ENCODE measurements at regions not wholly inside any gene's neighbourhood (a gene's known extent, or its start where the extent isn't known, plus 50 kb on each side); places are given as distances from the start of the nearest gene placed in this dataset.
"Not testable (repeated sequence)": the region's sequence is repeated elsewhere in the genome, so short reads cannot be mapped to it uniquely, and the experiment has no call there.

DNA sequence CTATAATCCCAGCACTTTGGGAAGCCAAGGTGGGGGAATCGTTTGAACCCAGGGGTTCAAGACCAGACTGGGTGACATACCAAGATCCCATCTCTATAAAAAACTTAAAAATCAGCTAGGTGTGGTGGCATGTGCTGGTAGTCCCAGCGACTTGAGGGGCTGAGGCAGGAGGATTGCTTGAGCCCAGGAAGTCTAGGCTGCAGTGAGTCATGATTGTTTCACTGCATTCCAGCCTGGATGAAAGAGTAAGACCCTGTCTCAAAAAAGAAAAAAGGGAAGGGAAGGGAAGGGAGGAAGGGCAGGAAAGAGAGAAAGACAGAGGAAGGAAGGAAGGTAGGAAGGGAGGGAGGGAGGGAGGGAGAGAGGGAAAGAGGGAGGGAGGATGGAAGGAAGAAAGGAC lies 133.7 kb upstream of the LRRN1 start:
- CTCF ChIA-PET (ENCODE audit: partially characterized antibody) = no interaction called here
- Mint-ChIP-seq H3K9me3 (peaks cover under 1 to 18% (median 7%) of the 10 kb centered on the region in 8 donors), H3K27ac (no peak overlapping the region), H3K4me3 (no peak overlapping the region), H3K4me1 (peaks cover 0 to 6% (median 2%) of the 10 kb centered on the region in 4 donors), H3K27me3 (peaks cover 1 to 2% of the 10 kb centered on the region in 2 donors), H3K36me3 (peaks cover 0 to 3% of the 10 kb centered on the region in 2 donors)
- Histone ChIP-seq H3K9me3 (ENCODE audit: control insufficient read depth in 1 of 2, low read length in 2 of 2) (no peaks in the 10 kb centered on the region), H3K27ac (ENCODE audit: low read depth, low read length) (no peak overlapping the region), H3K4me3 (ENCODE audit: low read length in 2 of 2) (no peak overlapping the region), H3K36me3 (ENCODE audit: insufficient read depth, low read length) (no peaks in the 10 kb centered on the region), H3K27me3 (ENCODE audit: insufficient read depth, low read length) (no peaks in the 10 kb centered on the region), H3K4me1 (ENCODE audit: insufficient read depth, low read length) (no peaks in the 10 kb centered on the region)
- POLR2A ChIA-PET (ENCODE audit: partially characterized antibody) = no interaction called here
- intact Hi-C loops (cut with micrococcal nuclease) = no loop called here
- DNase-seq = no peak

DNA sequence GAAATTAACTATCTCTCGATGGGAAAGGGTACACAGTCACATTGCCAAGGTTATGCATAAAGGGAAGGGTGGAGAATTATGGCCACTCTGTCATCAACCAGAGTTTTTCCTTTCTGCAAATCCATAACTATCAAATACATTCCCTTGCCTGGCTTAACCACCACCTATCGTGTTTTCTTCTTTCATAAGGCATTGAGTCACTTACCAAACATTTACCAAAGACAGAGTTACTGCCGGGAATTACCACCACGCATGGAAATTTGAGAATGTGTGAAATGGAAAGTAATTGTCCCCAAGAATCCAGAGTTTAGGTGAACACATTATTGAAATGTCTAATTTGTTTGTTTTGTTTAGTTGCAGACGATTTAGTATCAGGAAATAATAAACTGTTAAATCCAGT lies 134.3 kb upstream of the LRRN1 start:
- peaks cover 1 to 2% of the 10 kb centered on the region in 2 donors for H3K27me3 Mint-ChIP-seq
- no peak for DNase-seq
- intact Hi-C loops (cut with micrococcal nuclease) = no loop called here
- Histone ChIP-seq H3K27ac (ENCODE audit: low read depth, low read length) (no peak overlapping the region), H3K27me3 (ENCODE audit: insufficient read depth, low read length) (no peaks in the 10 kb centered on the region), H3K36me3 (ENCODE audit: insufficient read depth, low read length) (no peaks in the 10 kb centered on the region), H3K9me3 (ENCODE audit: control insufficient read depth in 1 of 2, low read length in 2 of 2) (no peaks in the 10 kb centered on the region), H3K4me1 (ENCODE audit: insufficient read depth, low read length) (no peaks in the 10 kb centered on the region), H3K4me3 (ENCODE audit: low read length in 2 of 2) (no peak overlapping the region)
- peaks cover 0 to 15% (median 7%) of the 10 kb centered on the region in 8 donors for H3K9me3 Mint-ChIP-seq
- POLR2A ChIA-PET (ENCODE audit: partially characterized antibody) = no interaction called here
- H3K27ac Mint-ChIP-seq = no peak overlapping the region
- H3K4me3 Mint-ChIP-seq = no peak overlapping the region
- peaks cover 0 to 3% of the 10 kb centered on the region in 2 donors for H3K36me3 Mint-ChIP-seq
- peaks cover 0 to 6% (median 2%) of the 10 kb centered on the region in 4 donors for H3K4me1 Mint-ChIP-seq
- CTCF ChIA-PET (ENCODE audit: partially characterized antibody) = no interaction called here

- POLR2A ChIA-PET (ENCODE audit: partially characterized antibody) = no interaction called here
- CTCF ChIA-PET (ENCODE audit: partially characterized antibody) = no interaction called here
Observed at GRCh38 chr3:3662610-3663009, 136.6 kb upstream of the LRRN1 start.

DNA sequence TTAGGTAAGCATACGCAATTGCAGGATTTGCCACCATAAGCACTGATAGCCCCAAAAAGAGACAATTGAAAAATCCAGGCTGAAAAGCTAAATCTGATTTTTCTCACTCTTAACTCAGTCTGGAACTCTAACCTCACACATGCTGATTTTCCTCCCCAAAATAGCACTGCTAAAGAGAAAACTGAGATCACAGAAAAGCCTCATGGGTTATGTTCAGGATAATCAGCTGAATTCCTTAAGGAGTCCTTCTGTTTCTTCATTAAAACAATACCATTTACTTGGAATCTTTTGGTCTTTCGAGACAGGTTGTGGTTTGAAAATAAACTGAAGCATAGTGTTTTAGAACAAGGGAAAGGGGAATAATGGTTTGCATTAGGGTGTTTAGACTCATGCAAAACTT lies 144.3 kb upstream of the LRRN1 start:
- Mint-ChIP-seq H3K36me3 (no peaks in the 10 kb centered on the region), H3K4me1 (no peaks in the 10 kb centered on the region), H3K4me3 (no peak overlapping the region), H3K27me3 (peaks cover 0 to 2% of the 10 kb centered on the region in 2 donors), H3K9me3 (peaks cover 0 to 6% (median 0%) of the 10 kb centered on the region in 8 donors), H3K27ac (no peak overlapping the region)
- no peak overlapping the region for H3K4me3 ChIP-seq (ENCODE audit: low read length in 2 of 2)
- intact Hi-C loops (cut with micrococcal nuclease) = no loop called here
- H3K9me3 ChIP-seq (ENCODE audit: control insufficient read depth in 1 of 2, low read length in 2 of 2) = no peaks in the 10 kb centered on the region
- no peaks in the 10 kb centered on the region for H3K4me1 ChIP-seq (ENCODE audit: insufficient read depth, low read length)
- H3K27ac ChIP-seq (ENCODE audit: low read depth, low read length) = no peak overlapping the region
- H3K36me3 ChIP-seq (ENCODE audit: insufficient read depth, low read length) = no peaks in the 10 kb centered on the region
- H3K27me3 ChIP-seq (ENCODE audit: insufficient read depth, low read length) = no peaks in the 10 kb centered on the region
- no peak for DNase-seq
- ChIA-PET CTCF (ENCODE audit: partially characterized antibody) (no interaction called here), POLR2A (ENCODE audit: partially characterized antibody) (no interaction called here)

More at GRCh38 chr3:3662610-3663009, 136.6 kb upstream of the LRRN1 start:
- Mint-ChIP-seq H3K4me3 (no peak overlapping the region), H3K27ac (no peak overlapping the region), H3K27me3 (no peaks in the 10 kb centered on the region), H3K9me3 (peaks cover 0 to 12% (median 5%) of the 10 kb centered on the region in 8 donors), H3K36me3 (peaks cover 0 to 3% of the 10 kb centered on the region in 2 donors), H3K4me1 (peaks cover 0 to 5% (median 2%) of the 10 kb centered on the region in 4 donors)
- H3K4me3 ChIP-seq (ENCODE audit: low read length in 2 of 2) = no peak overlapping the region
- no peaks in the 10 kb centered on the region for H3K9me3 ChIP-seq (ENCODE audit: control insufficient read depth in 1 of 2, low read length in 2 of 2)
- no peaks in the 10 kb centered on the region for H3K36me3 ChIP-seq (ENCODE audit: insufficient read depth, low read length)
- H3K4me1 ChIP-seq (ENCODE audit: insufficient read depth, low read length) = no peaks in the 10 kb centered on the region
- H3K27ac ChIP-seq (ENCODE audit: low read depth, low read length) = no peak overlapping the region
- H3K27me3 ChIP-seq (ENCODE audit: insufficient read depth, low read length) = no peaks in the 10 kb centered on the region
- intact Hi-C loops (cut with micrococcal nuclease) = no loop called here
- no peak for DNase-seq

- Histone ChIP-seq H3K4me3 (ENCODE audit: low read length in 2 of 2) (no peak overlapping the region), H3K27ac (ENCODE audit: low read depth, low read length) (no peak overlapping the region), H3K36me3 (ENCODE audit: insufficient read depth, low read length) (no peaks in the 10 kb centered on the region), H3K9me3 (ENCODE audit: control insufficient read depth in 1 of 2, low read length in 2 of 2) (no peaks in the 10 kb centered on the region), H3K27me3 (ENCODE audit: insufficient read depth, low read length) (no peaks in the 10 kb centered on the region), H3K4me1 (ENCODE audit: insufficient read depth, low read length) (no peaks in the 10 kb centered on the region)
- intact Hi-C loops (cut with micrococcal nuclease) = no loop called here
- Mint-ChIP-seq H3K4me1 (no peaks in the 10 kb centered on the region), H3K9me3 (peaks cover 0 to 4% (median 0%) of the 10 kb centered on the region in 8 donors), H3K36me3 (no peaks in the 10 kb centered on the region), H3K4me3 (no peak overlapping the region), H3K27me3 (peaks cover 0 to 2% of the 10 kb centered on the region in 2 donors), H3K27ac (no peak overlapping the region)
- DNase-seq = no peak
- ChIA-PET CTCF (ENCODE audit: partially characterized antibody) (no interaction called here), POLR2A (ENCODE audit: partially characterized antibody) (no interaction called here)
Observed at GRCh38 chr3:3648988-3649679, 150.1 kb upstream of the LRRN1 start.

- no peaks in the 10 kb centered on the region for H3K36me3 ChIP-seq (ENCODE audit: insufficient read depth, low read length)
- no peak overlapping the region for H3K4me3 Mint-ChIP-seq
- intact Hi-C loops (cut with micrococcal nuclease) = no loop called here
- no peak overlapping the region for H3K27ac Mint-ChIP-seq
- ChIA-PET POLR2A (ENCODE audit: partially characterized antibody) (no interaction called here), CTCF (ENCODE audit: partially characterized antibody) (no interaction called here)
- DNase-seq = no peak
- no peak overlapping the region for H3K27ac ChIP-seq (ENCODE audit: low read depth, low read length)
- no peaks in the 10 kb centered on the region for H3K4me1 Mint-ChIP-seq
- H3K4me1 ChIP-seq (ENCODE audit: insufficient read depth, low read length) = no peaks in the 10 kb centered on the region
- no peaks in the 10 kb centered on the region for H3K27me3 ChIP-seq (ENCODE audit: insufficient read depth, low read length)
- peaks cover 0 to 4% (median 0%) of the 10 kb centered on the region in 8 donors for H3K9me3 Mint-ChIP-seq
- no peaks in the 10 kb centered on the region for H3K9me3 ChIP-seq (ENCODE audit: control insufficient read depth in 1 of 2, low read length in 2 of 2)
- no peaks in the 10 kb centered on the region for H3K36me3 Mint-ChIP-seq
- H3K27me3 Mint-ChIP-seq = no peaks in the 10 kb centered on the region
- no peak overlapping the region for H3K4me3 ChIP-seq (ENCODE audit: low read length in 2 of 2)
Observed at GRCh38 chr3:3646934-3647333, 152.3 kb upstream of the LRRN1 start.

DNA sequence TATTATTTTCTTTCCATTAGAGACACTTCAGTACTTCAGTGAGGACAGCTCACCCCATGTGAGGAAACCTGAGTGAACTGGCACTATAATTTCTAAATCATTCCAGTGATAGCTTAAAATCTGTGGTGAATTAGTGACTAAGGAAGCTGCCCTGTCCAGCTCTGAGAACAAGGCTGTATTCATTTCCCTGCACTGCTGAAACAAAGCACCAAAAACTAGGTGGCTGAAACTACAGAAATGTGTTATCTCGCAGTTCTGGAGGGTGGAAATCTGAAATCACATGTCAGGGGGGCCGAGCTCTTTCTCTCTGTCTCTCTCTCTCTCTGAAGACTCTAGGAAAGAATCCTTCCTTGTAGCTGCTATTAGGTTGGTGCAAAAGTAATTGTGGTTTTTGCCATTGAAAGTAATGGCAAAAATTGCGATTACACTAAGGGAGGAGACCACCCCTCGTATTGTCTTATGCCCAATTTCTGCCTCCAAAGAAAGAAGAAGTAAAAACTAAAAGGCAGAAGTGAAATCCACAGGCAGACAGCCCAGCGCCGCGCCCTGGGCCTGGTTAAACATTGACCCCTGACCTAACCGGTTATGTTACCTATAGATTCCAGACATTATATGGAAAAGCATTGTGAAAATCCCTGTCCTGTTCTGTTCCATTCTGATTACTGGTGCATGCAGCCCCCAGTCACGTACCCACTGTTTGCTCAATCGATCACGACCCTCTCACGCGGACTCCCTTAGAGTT lies 153.0 kb upstream of the LRRN1 start:
- H3K27me3 Mint-ChIP-seq; CTCF ChIA-PET (ENCODE audit: partially characterized antibody); H3K9me3 ChIP-seq (ENCODE audit: control insufficient read depth in 1 of 2, low read length in 2 of 2): not testable (repeated sequence)

More for the DNA sequence above, 153.0 kb upstream of the LRRN1 start:
- H3K4me1 ChIP-seq (ENCODE audit: insufficient read depth, low read length); H3K27ac ChIP-seq (ENCODE audit: low read depth, low read length); intact Hi-C loops (cut with micrococcal nuclease); POLR2A ChIA-PET (ENCODE audit: partially characterized antibody); H3K27ac Mint-ChIP-seq; H3K9me3 Mint-ChIP-seq; H3K4me1 Mint-ChIP-seq; H3K36me3 Mint-ChIP-seq; H3K27me3 ChIP-seq (ENCODE audit: insufficient read depth, low read length); DNase-seq; H3K4me3 ChIP-seq (ENCODE audit: low read length in 2 of 2); H3K36me3 ChIP-seq (ENCODE audit: insufficient read depth, low read length); H3K4me3 Mint-ChIP-seq: not testable (repeated sequence)

Measured in CD4-positive, alpha-beta memory T cell (primary cell).